ENCODE measurements at regions not wholly inside any gene's neighbourhood (a gene's known extent, or its start where the extent isn't known, plus 50 kb on each side); places are given as distances from the start of the nearest gene placed in this dataset.

DNA sequence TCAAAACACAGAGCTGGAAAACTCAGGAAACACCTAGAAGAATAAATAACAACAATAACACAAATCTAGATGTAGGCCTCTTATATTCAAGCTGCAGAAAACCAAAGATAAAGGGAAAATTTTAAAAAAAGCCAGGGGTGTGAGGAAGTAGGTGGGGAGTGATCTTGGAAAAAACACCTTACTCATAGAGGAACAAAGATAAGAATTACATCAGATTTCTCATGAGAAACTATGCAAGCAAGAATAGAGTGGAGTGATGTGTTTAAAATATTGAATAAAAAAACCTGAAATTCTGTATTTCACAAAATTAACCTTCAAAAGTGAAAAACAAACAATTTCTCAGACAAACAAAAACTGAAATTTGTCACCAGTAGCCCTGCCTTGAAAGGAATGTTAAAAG, 265.5 kb upstream of the RGS18 start:
- no peak for TF ChIP-seq YY1 (IDR thresholded peaks at IDR 0.05; ENCODE audit: insufficient read depth, insufficient read length)
- TF ChIP-seq SUZ12 (IDR thresholded peaks at IDR 0.05; ENCODE audit: extremely low read depth, insufficient read depth, insufficient read length): no peak

Measured in NT2/D1 (cell line).